GM19193 (cell line): ENCODE measurements at regions not wholly inside any gene's neighbourhood (a gene's known extent, or its start where the extent isn't known, plus 50 kb on each side); places are given as distances from the start of the nearest gene placed in this dataset.

Experiments used
- POLR2A ChIP-seq: IDR thresholded peaks from 4 replicates; pipeline ENCODE4 v1.6.1; 2011; ENCODE audit not compliant: insufficient read depth, insufficient read length; ENCODE audit errors: extremely low read depth

DNA sequence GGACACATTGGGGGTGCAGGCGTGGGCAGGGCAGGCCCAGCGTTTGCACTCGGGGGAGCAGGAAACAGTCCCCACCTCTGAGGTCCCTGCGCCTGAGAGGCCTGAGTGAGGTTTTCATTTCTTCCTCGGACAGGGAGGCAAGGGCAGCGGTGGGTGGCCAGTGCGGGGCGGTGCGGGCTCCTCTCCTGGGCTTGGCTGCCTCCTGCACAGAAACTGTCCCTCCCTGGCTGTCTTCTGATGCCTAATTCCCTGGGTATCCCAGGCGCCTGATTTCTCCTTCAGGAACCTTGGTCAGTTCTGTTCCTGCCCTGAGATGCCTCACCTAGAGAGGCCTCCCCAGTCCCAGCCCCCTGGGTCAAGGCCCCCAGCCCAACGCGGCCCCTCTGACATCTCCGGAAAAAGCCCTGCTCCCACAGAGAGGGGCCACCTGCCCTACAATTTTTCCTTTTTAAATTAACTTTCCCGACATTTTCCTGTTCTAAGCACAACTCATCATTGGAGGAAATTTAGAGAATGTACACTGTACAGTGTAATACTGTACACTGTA is 260.3 kb downstream of the ADGRD1 start:
- no peak for TF ChIP-seq POLR2A

DNA sequence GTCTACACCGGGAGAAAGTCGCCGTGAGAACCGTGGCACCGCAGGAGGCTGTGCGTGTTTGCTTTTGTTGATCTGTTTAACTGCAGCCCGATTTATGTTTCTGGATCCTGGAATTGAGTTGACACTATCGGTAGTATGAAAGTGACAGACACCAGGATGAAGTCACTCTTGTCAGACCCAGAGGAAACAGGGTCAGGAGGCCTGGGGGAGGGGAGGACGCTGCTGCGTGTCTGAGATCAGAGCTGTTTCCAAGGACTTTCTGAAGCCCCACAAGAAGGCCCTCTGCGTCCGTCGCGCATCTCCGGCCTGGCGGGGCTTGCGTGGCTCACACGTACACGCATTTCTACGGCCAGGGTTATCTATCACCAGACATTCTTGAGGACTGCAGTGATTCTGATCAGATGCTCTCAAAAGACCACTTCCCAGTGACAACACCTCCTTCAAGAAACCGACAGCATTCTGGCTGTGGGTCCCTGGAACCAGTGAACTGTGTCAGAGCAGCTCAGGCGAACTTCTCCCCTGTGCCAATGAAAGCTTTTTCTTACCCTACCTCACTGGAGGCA is 263.4 kb downstream of the ADGRD1 start:
- TF ChIP-seq POLR2A = no peak

DNA sequence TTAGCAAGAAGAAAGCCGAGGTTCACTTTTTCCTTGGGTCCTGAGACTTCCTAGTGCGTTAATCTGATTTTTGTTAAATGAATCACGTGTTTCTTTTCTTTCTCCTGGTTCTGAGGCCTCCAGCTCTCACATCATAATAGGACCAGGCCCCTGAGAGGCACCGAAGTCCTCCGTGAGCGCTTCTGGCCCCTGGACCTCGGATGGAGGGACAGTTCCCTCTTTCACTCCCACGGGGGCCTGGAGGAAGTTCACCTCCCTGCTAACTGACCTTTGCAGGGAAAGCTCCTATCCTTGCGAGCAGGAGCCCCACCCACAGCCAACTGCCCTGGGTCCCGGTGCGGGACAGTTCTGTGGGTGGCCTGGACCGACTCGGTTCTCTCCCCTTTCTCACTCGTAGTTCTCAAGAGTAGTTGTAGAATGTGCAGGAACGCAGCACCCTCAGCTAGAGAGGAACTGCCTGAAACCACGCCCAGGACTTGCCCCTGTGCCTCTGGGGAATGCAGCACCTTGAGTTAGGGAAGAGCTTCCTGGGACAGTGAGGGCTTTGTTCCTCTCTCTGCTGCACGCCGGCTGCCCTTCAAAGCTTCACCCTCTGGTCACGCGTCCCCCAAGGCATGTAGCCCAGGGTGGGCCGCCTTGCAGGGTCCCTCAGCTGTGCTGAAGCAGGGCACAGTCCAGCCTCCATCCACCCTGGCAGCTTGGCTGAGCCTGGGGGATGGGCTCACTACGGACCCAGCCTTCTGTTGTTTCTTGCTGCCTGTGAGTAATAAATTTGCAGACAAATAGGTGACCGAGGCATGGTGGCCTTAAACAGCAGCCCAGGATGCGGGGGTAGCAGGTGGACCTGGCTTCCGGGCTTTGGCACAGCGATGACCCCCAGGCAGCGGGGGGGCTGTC is 264.6 kb downstream of the ADGRD1 start:
- no peak for TF ChIP-seq POLR2A

DNA sequence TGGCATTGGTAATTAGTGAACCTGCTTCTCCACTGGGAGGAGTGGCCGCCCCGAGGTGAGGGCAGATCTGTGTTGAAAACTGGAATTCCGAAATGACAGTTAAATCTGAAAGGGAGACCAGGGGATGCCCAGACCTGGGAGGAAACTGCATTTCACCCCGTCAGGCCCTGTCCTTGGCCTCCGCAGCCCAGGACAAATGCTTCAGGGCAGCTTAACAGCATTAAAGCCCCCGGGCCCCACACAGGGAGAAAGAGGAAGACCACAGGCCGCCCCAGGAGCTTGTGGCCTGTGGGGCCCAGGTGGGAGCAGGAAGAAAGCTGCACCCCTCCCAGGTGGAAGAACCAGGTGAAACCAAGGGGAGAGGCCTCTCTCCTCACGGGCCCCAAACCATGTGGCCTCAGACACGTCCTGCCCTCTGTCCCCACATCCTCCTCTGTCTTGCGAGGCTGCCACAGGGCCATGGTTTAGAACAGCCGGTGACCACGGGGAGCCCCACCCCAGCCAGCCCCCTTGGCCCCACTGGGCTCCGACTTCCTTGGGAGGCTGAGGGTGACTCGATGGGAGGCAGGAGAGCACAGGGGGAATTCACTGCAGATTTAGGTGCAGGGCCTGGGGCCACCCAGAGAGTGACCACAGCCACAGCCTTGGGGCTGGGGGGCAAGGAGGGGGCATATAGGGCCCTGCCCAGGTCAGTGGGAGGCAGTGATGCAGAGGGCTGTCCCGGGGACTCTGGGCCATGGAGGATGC is 265.4 kb downstream of the ADGRD1 start:
- TF ChIP-seq POLR2A = no peak

- no peak for TF ChIP-seq POLR2A
Measured at GRCh38 chr12:131219670-131220330, 266.1 kb downstream of the ADGRD1 start.

DNA sequence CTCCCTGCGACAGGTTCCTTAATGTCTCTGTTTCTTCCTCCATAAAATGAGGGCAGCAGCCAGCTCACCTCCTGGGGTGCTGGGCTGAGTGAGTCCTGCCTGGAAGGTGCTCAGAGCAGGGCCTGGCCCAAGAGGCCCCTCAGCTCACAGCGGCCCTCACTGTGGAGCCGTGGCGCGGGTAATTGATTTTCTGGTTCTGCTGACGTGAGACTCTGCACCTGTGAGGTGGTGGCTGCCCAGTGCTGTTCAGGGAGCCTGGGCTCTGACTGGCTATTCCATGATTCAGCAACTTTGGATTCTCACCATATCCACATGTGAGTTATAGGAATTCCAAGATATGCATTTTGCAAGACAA is 266.6 kb downstream of the ADGRD1 start:
- no peak for TF ChIP-seq POLR2A

DNA sequence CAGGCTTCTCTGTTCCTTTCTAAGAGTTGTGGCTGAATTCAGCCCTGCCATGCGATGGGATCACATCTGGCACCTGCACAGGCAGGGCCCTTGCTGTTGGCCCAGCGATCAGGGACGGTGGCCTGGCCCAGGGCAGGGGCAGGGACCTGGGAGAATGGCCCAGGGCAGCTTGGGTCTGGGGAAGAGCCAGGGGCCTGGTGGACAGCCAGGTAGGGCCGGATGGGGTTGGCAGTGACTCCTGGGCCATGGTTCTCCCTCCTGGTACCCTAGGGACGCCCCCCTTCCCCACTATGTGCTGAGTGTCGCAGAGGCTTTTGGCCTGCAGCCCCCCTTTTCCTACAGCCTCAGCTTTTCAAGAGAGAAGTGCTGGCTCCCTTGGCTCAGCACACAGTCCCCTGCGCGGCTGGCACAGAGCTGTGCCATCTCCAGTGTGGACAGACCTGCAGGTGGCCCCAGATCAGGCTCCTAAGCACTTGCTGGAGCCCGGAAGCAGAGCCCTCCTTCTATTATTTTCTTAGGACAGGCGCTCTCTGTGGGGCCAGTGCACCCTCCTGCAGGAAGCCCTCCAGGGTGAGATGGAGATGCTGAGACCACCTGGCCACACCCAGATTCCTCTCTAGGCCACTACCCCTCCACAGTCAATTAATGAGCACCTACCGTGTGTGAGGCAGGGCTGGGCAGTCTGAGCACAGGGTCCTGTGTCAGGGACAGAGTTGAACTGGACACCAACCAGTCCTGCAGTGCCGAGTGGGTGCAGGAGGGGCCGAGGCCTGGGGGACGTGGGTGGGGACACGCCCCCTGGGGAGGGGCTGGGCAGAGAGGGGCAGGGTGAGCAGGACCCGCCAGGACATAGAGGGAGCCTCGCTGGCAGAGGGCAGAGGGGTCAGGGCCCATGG is 267.6 kb downstream of the ADGRD1 start:
- TF ChIP-seq POLR2A = no peak

DNA sequence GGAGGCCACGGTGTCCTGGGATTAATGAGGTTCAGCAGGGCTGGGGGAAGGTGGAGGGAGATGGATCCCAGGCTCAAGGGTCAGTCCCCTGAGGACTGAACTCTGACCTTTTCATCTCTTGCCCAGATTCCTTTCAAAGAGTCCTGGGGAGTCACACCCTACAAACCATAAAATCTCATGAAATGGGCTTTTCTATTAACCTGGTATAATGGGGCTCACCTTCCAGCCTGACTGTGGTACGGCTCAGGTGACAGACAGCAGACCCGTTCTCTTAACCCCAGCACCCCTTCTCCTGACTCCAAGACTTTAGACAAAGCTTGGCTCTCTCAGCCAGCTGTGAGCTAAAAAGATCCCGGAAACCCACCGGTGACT is 268.2 kb downstream of the ADGRD1 start:
- no peak for TF ChIP-seq POLR2A

DNA sequence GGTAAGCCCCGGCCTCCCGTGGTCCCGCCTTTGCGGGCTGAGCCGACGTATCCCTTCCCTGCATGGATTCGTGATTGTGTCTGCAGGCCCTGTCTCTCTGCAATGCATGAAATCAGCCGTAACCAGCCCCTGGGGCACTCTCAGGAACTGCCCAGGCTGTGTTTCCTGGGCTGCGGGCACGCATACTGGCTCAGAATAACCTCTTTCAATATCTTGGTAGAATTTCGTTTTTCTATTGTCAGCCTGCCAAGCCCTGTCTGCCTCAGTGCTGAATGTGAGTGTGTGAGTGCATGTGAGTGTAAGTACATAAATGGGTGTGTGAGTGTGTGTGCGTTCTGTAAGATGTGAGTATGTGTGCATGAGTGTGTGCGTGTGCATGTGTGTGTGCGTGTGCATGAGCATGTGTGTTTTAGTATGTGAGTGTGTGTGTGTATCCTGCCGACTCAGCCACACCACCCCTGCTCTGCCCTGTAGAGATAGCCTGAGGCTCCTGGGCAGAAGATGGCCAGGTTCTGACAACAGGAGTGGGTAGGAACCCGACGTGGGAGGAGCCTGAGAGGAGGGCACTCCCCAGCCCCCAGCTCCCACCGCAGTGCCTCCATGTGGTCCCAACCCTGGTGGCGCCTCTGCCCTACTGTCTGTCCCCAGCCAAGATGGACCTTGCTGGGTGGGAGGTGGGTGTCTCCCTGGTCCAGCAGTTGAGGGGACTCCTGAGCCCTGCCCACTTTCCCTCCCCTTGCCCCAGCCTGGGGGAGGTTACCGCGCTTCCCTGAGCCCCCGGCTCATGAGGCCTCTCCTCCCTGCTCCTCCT is 268.8 kb downstream of the ADGRD1 start:
- TF ChIP-seq POLR2A = no peak

GRCh38 chr12:131223171-131223761 is 269.6 kb downstream of the ADGRD1 start:
- no peak for TF ChIP-seq POLR2A

DNA sequence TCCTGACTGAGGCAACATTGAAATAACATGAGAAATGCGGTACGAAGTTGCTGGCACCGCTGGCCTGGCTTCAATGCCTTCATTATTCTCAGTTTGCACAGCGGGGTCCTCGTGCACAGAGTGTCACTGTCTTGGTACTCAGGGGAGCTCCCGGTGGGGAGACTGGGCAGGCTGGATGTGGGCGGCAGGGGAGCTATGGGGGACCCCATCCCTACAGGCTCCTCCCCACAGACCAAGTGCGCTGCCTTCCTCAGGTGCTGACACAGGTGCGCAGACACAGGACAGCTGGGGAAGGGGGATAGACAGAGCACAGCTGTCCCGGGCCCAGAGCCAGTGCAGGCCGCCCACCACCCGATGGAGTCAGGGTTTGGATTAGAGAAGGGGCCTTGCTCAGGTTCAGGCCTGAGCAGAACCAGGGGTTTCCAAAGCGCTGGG is 270.1 kb downstream of the ADGRD1 start:
- no peak for TF ChIP-seq POLR2A

DNA sequence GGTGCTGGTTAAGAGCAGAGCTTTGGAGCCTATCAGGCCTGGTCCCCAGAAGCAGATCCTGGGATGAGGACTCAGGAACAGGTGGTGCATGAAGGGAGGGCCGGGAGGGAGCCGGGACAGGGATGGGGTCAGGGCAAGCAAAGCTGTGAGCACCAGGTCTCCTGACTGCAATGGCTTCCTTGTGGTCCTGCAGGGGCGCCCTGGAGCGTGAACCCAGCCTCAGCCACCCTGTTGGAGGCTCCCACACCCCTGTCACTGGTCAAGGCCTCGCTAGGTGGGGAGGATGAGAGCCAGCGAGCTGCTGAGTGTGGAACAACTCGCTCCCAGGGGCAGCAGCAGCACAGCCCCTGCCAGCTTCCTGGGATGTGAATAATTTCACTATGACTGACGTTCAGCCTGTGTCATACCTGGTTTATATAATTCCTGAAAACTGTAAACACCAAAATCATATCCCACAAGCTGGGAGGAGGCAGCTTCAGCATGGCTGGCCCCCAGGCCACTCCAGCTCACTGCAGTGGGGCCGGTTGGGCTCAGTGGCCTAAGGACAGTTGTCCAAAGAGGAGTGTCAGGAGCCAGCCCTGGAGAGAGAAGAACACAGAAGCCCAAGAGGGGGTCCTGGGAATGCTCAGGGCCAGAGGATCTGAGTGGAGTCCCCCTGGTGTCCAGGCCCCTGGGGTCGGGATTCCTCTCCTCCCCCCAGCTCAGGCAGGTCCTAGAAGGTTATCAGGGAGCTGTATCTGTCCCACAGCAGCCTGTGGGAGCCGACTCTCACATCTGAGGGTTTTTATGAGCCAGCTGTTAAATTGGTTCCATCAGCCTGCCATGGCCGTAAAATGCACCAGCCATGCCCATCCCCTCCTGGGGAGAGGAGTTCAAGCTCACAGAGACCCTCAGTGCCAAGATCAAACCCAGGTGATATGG is 272.9 kb downstream of the ADGRD1 start:
- no peak for TF ChIP-seq POLR2A
